ENCODE measurements at regions not wholly inside any gene's neighbourhood (a gene's known extent, or its start where the extent isn't known, plus 50 kb on each side); places are given as distances from the start of the nearest gene placed in this dataset.

DNA sequence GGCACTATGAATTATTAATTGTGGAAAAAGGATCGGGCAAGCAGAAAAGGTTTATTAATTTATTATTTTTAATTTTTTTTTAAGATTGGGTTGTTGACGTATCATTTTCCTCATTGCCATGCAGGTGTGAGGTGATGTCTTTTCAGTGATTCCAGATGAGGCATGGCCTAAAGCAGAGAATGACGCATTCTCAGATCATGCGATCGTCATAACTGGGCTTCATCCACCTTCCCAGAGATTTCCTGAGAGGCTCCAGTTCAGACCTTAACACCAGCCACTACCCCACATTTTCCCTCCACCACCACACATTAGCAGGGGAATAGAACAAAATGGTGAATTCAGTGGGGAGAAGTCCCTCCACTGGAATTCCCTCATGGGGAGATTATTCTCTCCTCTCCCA is 518.4 kb upstream of the SPHKAP start:
- Histone ChIP-seq H3K27me3 (ENCODE audit: control insufficient read depth, insufficient read depth, low read length) (no peaks in the 10 kb centered on the region), H3K36me3 (ENCODE audit: control insufficient read depth, insufficient read depth, low read length) (no peaks in the 10 kb centered on the region), H3K4me3 (ENCODE audit: low read depth, low read length) (no peak overlapping the region)
- TF ChIP-seq, protein P1, sequence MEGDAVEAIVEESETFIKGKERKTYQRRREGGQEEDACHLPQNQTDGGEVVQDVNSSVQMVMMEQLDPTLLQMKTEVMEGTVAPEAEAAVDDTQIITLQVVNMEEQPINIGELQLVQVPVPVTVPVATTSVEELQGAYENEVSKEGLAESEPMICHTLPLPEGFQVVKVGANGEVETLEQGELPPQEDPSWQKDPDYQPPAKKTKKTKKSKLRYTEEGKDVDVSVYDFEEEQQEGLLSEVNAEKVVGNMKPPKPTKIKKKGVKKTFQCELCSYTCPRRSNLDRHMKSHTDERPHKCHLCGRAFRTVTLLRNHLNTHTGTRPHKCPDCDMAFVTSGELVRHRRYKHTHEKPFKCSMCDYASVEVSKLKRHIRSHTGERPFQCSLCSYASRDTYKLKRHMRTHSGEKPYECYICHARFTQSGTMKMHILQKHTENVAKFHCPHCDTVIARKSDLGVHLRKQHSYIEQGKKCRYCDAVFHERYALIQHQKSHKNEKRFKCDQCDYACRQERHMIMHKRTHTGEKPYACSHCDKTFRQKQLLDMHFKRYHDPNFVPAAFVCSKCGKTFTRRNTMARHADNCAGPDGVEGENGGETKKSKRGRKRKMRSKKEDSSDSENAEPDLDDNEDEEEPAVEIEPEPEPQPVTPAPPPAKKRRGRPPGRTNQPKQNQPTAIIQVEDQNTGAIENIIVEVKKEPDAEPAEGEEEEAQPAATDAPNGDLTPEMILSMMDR (IDR thresholded peaks at IDR 0.05; ENCODE audit: insufficient read depth, low read length, poor library complexity, severe bottlenecking) = no peak
- no peak for DNase-seq (ENCODE audit: low read depth)

DNA sequence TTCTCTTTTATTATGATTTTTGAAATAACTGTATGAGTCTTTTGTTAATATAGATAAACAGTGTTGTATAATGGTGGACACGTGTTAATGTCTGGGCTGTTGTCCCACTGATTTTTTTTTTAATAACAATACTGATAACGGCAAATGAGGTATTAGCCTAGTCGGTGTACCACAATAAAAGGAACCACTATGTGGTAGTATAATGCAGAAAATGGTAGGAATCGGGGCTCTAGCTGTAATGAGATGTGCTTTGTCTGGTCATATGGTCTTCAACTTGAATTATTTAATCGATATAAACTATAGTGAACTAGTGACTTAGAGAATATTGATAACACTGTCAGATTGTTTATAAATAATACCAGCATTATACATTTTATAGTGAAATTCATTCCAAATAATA is 517.9 kb upstream of the SPHKAP start:
- no peak overlapping the region for H3K4me3 ChIP-seq (ENCODE audit: low read depth, low read length)
- H3K27me3 ChIP-seq (ENCODE audit: control insufficient read depth, insufficient read depth, low read length) = no peaks in the 10 kb centered on the region
- TF ChIP-seq, protein P1 (IDR thresholded peaks at IDR 0.05; ENCODE audit: insufficient read depth, low read length, poor library complexity, severe bottlenecking) = no peak
- no peaks in the 10 kb centered on the region for H3K36me3 ChIP-seq (ENCODE audit: control insufficient read depth, insufficient read depth, low read length)
- no peak for DNase-seq (ENCODE audit: low read depth)

GRCh38 chr2:228698963-228699362 is 517.5 kb upstream of the SPHKAP start:
- TF ChIP-seq, protein P1 (IDR thresholded peaks at IDR 0.05; ENCODE audit: insufficient read depth, low read length, poor library complexity, severe bottlenecking) = no peak
- H3K4me3 ChIP-seq (ENCODE audit: low read depth, low read length) = no peak overlapping the region
- H3K36me3 ChIP-seq (ENCODE audit: control insufficient read depth, insufficient read depth, low read length) = no peaks in the 10 kb centered on the region
- DNase-seq (ENCODE audit: low read depth) = no peak
- no peaks in the 10 kb centered on the region for H3K27me3 ChIP-seq (ENCODE audit: control insufficient read depth, insufficient read depth, low read length)

DNA sequence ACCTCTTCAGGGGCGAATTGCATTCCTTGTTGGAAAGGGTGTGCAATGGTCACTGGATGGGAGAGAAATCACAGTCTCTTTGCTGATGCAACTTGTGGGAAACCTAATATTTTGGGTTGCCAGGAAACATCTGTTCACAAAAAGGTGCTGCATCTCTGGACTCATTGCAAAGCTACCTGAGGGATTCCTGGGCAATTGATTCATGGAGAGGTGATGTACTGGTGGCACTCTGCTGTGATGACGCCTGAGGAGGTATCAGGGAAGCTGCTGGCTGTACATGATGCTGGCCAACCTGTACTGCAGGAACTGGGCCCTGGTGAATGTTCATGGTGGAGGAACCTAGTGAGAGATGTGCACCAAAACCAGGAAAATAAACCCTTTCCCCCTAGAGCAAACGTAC is 516.0 kb upstream of the SPHKAP start:
- no peaks in the 10 kb centered on the region for H3K36me3 ChIP-seq (ENCODE audit: control insufficient read depth, insufficient read depth, low read length)
- no peak for DNase-seq (ENCODE audit: low read depth)
- H3K27me3 ChIP-seq (ENCODE audit: control insufficient read depth, insufficient read depth, low read length) = no peaks in the 10 kb centered on the region
- TF ChIP-seq, protein P1 (IDR thresholded peaks at IDR 0.05; ENCODE audit: insufficient read depth, low read length, poor library complexity, severe bottlenecking) = no peak
- H3K4me3 ChIP-seq (ENCODE audit: low read depth, low read length) = no peak overlapping the region

GRCh38 chr2:228690681-228691080 is 509.2 kb upstream of the SPHKAP start:
- Histone ChIP-seq H3K36me3 (ENCODE audit: control insufficient read depth, insufficient read depth, low read length) (no peaks in the 10 kb centered on the region), H3K27me3 (ENCODE audit: control insufficient read depth, insufficient read depth, low read length) (no peaks in the 10 kb centered on the region), H3K4me3 (ENCODE audit: low read depth, low read length) (no peak overlapping the region)
- DNase-seq (ENCODE audit: low read depth) = no peak
- TF ChIP-seq, protein P1 (IDR thresholded peaks at IDR 0.05; ENCODE audit: insufficient read depth, low read length, poor library complexity, severe bottlenecking) = no peak

DNA sequence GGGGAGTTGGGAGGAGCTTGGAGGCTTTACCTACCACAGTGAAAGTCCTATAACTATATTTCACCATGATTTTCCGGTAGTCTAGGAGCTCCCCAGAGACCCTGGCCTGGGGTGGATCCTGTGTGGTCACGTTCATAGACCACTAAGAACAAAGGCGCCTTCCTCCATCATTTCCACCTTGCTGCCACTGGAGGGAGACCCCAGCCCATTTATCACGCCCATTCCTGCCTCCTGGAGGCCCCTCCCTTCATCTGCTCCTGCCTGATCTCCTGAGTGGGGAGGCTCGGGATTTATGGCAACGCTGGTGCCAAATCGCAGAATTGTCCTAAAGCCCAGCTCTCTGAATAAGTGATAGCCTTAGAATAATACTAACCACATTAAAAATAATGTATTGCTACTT is 507.6 kb upstream of the SPHKAP start:
- TF ChIP-seq, protein P1 (IDR thresholded peaks at IDR 0.05; ENCODE audit: insufficient read depth, low read length, poor library complexity, severe bottlenecking) = peak; percentile 56
- Histone ChIP-seq H3K27me3 (ENCODE audit: control insufficient read depth, insufficient read depth, low read length) (no peaks in the 10 kb centered on the region), H3K36me3 (ENCODE audit: control insufficient read depth, insufficient read depth, low read length) (no peaks in the 10 kb centered on the region), H3K4me3 (ENCODE audit: low read depth, low read length) (no peak overlapping the region)
- no peak for DNase-seq (ENCODE audit: low read depth)
